HCT116 (cell line): ENCODE measurements at regions not wholly inside any gene's neighbourhood (a gene's known extent, or its start where the extent isn't known, plus 50 kb on each side); places are given as distances from the start of the nearest gene placed in this dataset.

Source experiments
- ATAC-seq: fragments of 200-7000 bp; cut with Tn5 transposase; 2 replicates; pipeline ENCODE4 v1.9.1; 2020; ENCODE audit warnings: mild to moderate bottlenecking, moderate library complexity
- BruUV-seq: library from RNA; stranded (reverse); fragments of 400-500 nt; replicated peaks from 2 replicates; lab custom pipeline; 2021; lab: Mats Ljungman, UMichigan
- CTCF ChIA-PET: fragments of 300-600 bp; sonication (Branson Sonifier 250); formaldehyde crosslinking; loops from one replicate; lab custom pipeline; 2021; ENCODE audit warnings: antibody characterized with exemption; lab: Charles Lee
- POLR2A ChIA-PET: fragments of 300-600, 350-600 bp; sonication (Branson Sonifier 250); formaldehyde crosslinking; loops from one replicate; lab custom pipeline; 2021; ENCODE audit warnings: antibody characterized with exemption; lab: Charles Lee
- RAD21 ChIA-PET, 2 experiments: fragments of 300-600 bp; sonication (Branson Sonifier 250); formaldehyde crosslinking; loops; one replicate each; lab custom pipeline; 2023; ENCODE audit warnings: low total read pairs in 2 of 2; ENCODE audit not compliant: uncharacterized antibody in 2 of 2, unreplicated experiment in 2 of 2, low non-redundant PET in 1 of 2; lab: Charles Lee
- DNase-seq: peaks from one replicate; pipeline ENCODE4 v3.0.0-alpha.2; 2010; ENCODE audit warnings: low read depth, low spot score
- H2AFZ ChIP-seq: fragments of 200-600 bp; shearing (Covaris generic), sonication (generic); 2 replicates; pipeline ENCODE4 v1.6.1; 2017; ENCODE audit warnings: low read depth, mixed run types, mixed read lengths, antibody characterized with exemption, low read length; ENCODE audit not compliant: poor library complexity, severe bottlenecking
- H3K27ac ChIP-seq: 2 replicates; pipeline ENCODE4 v1.5.1; 2012; ENCODE audit warnings: low read depth, low read length
- H3K27me3 ChIP-seq: fragments of 200-600 bp; sonication (generic); 2 replicates; pipeline ENCODE4 v1.6.1; 2016; ENCODE audit warnings: mixed run types, low read length, mixed read lengths; ENCODE audit not compliant: insufficient read depth
- H3K36me3 ChIP-seq, 2 experiments: fragments of 200-500 bp in 1 of 2; fragments of 200-600 bp in 1 of 2; sonication (Bioruptor generic) in 1 of 2; sonication (generic) in 1 of 2; 2 replicates each; pipeline versions ENCODE4 v1.5.1 to v1.6.1; 2014 to 2016; ENCODE audit warnings: low read length in 2 of 2, inconsistent platforms in 1 of 2, mixed read lengths in 1 of 2, mixed run types in 1 of 2; ENCODE audit not compliant: insufficient read depth in 2 of 2, control insufficient read depth in 1 of 2
- H3K4me1 ChIP-seq, 2 experiments: fragments of 200-600 bp in 1 of 2; sonication (generic) in 1 of 2; 2 replicates each; pipeline versions ENCODE4 v1.5.1 to v1.6.1; 2012 to 2017; ENCODE audit warnings: low read length in 2 of 2, inconsistent platforms in 1 of 2, mild to moderate bottlenecking in 1 of 2, mixed read lengths in 1 of 2, mixed run types in 1 of 2, moderate library complexity in 1 of 2; ENCODE audit not compliant: insufficient read depth in 2 of 2, control insufficient read depth in 1 of 2
- H3K4me2 ChIP-seq: fragments of 200-600 bp; sonication (generic); 2 replicates; pipeline ENCODE4 v1.6.1; 2017; ENCODE audit warnings: mixed run types, low read length, mixed read lengths
- H3K4me3 ChIP-seq, 2 experiments: fragments of 200-600 bp in 1 of 2; sonication (generic) in 1 of 2; replicated peaks in 1 of 2; 2 replicates each; pipeline ENCODE4 v1.5.1; 2011 to 2016; ENCODE audit warnings: low read length in 2 of 2, control low read depth in 1 of 2, low read depth in 1 of 2, mild to moderate bottlenecking in 1 of 2, mixed read lengths in 1 of 2, mixed run types in 1 of 2
- H3K79me2 ChIP-seq: fragments of 200-600 bp; sonication (generic); 2 replicates; pipeline ENCODE4 v1.6.1; 2017; ENCODE audit warnings: mild to moderate bottlenecking, mixed run types, low read length, moderate library complexity, mixed read lengths; ENCODE audit not compliant: insufficient read depth
- H3K9ac ChIP-seq: fragments of 200-600 bp; sonication (generic); 2 replicates; pipeline ENCODE4 v1.6.1; 2016; ENCODE audit warnings: low read length, mixed read lengths
- H3K9me2 ChIP-seq: fragments of 200-600 bp; sonication (generic), shearing (Covaris generic); 2 replicates; pipeline ENCODE4 v1.6.1; 2017; ENCODE audit warnings: mixed run types, mild to moderate bottlenecking, moderate library complexity; ENCODE audit not compliant: insufficient read depth
- H3K9me3 ChIP-seq, 2 experiments: fragments of 200-500 bp in 1 of 2; fragments of 200-600 bp in 1 of 2; sonication (Bioruptor generic) in 1 of 2; sonication (generic) in 1 of 2; 2 replicates each; pipeline ENCODE4 v1.6.1; 2014 to 2017; ENCODE audit warnings: low read length in 2 of 2, mixed read lengths in 2 of 2, inconsistent platforms in 1 of 2, low read depth in 1 of 2, mild to moderate bottlenecking in 1 of 2, mixed run types in 1 of 2, moderate library complexity in 1 of 2; ENCODE audit not compliant: control insufficient read depth in 1 of 2, insufficient read depth in 1 of 2
- H4K20me1 ChIP-seq: fragments of 200-600 bp; sonication (generic), shearing (Covaris generic); 2 replicates; pipeline ENCODE4 v1.6.1; 2017; ENCODE audit warnings: mixed run types, mild to moderate bottlenecking, moderate library complexity; ENCODE audit not compliant: insufficient read depth
- ATF3 ChIP-seq: IDR thresholded peaks from 2 replicates; pipeline ENCODE4 v1.6.1; 2012
- CBX3 ChIP-seq: IDR thresholded peaks from 2 replicates; pipeline ENCODE4 v1.6.1; 2012; ENCODE audit warnings: low read depth
- CTCF ChIP-seq, 3 experiments: fragments of 200-600 bp in 1 of 3; sonication (generic) in 1 of 3; IDR thresholded peaks in 2 of 3; conservative IDR thresholded peaks in 1 of 3; 2 replicates each; pipeline ENCODE4 v1.5.1; 2012 to 2017; ENCODE audit warnings: low read depth in 2 of 3, low read length in 2 of 3, antibody characterized with exemption in 1 of 3, borderline replicate concordance in 1 of 3, control low read depth in 1 of 3, mild to moderate bottlenecking in 1 of 3, mixed read lengths in 1 of 3, mixed run types in 1 of 3, moderate library complexity in 1 of 3; ENCODE audit not compliant: insufficient read depth in 1 of 3
- EGR1 ChIP-seq: IDR thresholded peaks from 2 replicates; pipeline ENCODE4 v1.6.1; 2012; ENCODE audit warnings: low read depth
- ELF1 ChIP-seq: IDR thresholded peaks from 2 replicates; pipeline ENCODE4 v1.6.1; 2012; ENCODE audit warnings: low read depth, borderline replicate concordance
- EZH2phosphoT487 ChIP-seq: fragments of 200-600 bp; IDR thresholded peaks from 2 replicates; pipeline ENCODE4 v1.6.1; 2018; ENCODE audit warnings: antibody characterized with exemption, borderline replicate concordance
- FOSL1 ChIP-seq: IDR thresholded peaks from 2 replicates; pipeline ENCODE4 v1.6.1; 2012; ENCODE audit warnings: low read depth
- JUND ChIP-seq: IDR thresholded peaks from 2 replicates; pipeline ENCODE4 v1.6.1; 2012
- MAX ChIP-seq: IDR thresholded peaks from 2 replicates; pipeline ENCODE4 v1.6.1; 2012
- POLR2A ChIP-seq: IDR thresholded peaks from 2 replicates; pipeline ENCODE4 v1.7.0; 2011; ENCODE audit warnings: borderline replicate concordance; ENCODE audit not compliant: insufficient read depth, insufficient read length; ENCODE audit errors: extremely low read depth
- POLR2AphosphoS5 ChIP-seq: IDR thresholded peaks from 2 replicates; pipeline ENCODE4 v1.6.1; 2011; ENCODE audit warnings: mild to moderate bottlenecking, low read depth, low read length, moderate library complexity
- RAD21 ChIP-seq: IDR thresholded peaks from 2 replicates; pipeline ENCODE4 v1.6.1; 2012; ENCODE audit warnings: low read depth, mild to moderate bottlenecking
- REST ChIP-seq: IDR thresholded peaks from 2 replicates; pipeline ENCODE4 v1.6.1; 2012; ENCODE audit warnings: low read depth
- SIN3A ChIP-seq: IDR thresholded peaks from 2 replicates; pipeline ENCODE4 v1.6.1; 2012; ENCODE audit warnings: low read depth
- SP1 ChIP-seq: IDR thresholded peaks from 2 replicates; pipeline ENCODE4 v1.6.1; 2012; ENCODE audit warnings: low read depth
- SRF ChIP-seq: IDR thresholded peaks from 2 replicates; pipeline ENCODE4 v1.6.1; 2012; ENCODE audit warnings: low read depth
- TCF7L2 ChIP-seq: IDR thresholded peaks from 2 replicates; pipeline ENCODE4 v1.7.0; 2011; ENCODE audit warnings: borderline replicate concordance, inconsistent platforms; ENCODE audit not compliant: insufficient read depth, insufficient read length; ENCODE audit errors: extremely low read depth
- YY1 ChIP-seq: IDR thresholded peaks from 2 replicates; pipeline ENCODE4 v1.6.1; 2011; ENCODE audit warnings: low read length, low read depth, moderate library complexity, mild to moderate bottlenecking; ENCODE audit not compliant: insufficient replicate concordance; ENCODE audit errors: extremely low read depth
- ZBTB33 ChIP-seq: IDR thresholded peaks from 2 replicates; pipeline ENCODE4 v1.6.1; 2011; ENCODE audit warnings: mild to moderate bottlenecking, low read length, moderate library complexity; ENCODE audit not compliant: insufficient replicate concordance; ENCODE audit errors: extremely low read depth
- ZNF274 ChIP-seq: fragments of 200-500 bp; sonication (Bioruptor generic); IDR thresholded peaks from 2 replicates; pipeline ENCODE4 v1.6.1; 2014; ENCODE audit warnings: mild to moderate bottlenecking, low read depth, low read length, inconsistent platforms
- intact Hi-C: fragments of 100-400 bp; cut with micrococcal nuclease; formaldehyde crosslinking; loops from 2 replicates; pipeline ENCODE4 v1.10.0; 2022

GRCh38 chr2:60247471-60247870 lies 306.0 kb downstream of the BCL11A start (continued):
- no peak for TF ChIP-seq REST
- TF ChIP-seq ZBTB33, result no peak
- no peak for TF ChIP-seq CBX3

- no peaks in the 10 kb centered on the region for H4K20me1 ChIP-seq
- H3K9me3 ChIP-seq, result no peaks in the 10 kb centered on the region
- POLR2A ChIA-PET, result no interaction called here
- no TSS peak for BruUV-seq
- no peak overlapping the region for H3K27ac ChIP-seq
- no peak overlapping the region for H2AFZ ChIP-seq
- H3K9ac ChIP-seq, result no peak overlapping the region
- H3K9me2 ChIP-seq, result no peaks in the 10 kb centered on the region
- ATAC-seq (no peak), DNase-seq (no peak)
- RAD21 ChIA-PET, result no interaction called here
- no peaks in the 10 kb centered on the region for H3K4me1 ChIP-seq
- intact Hi-C loops, result no loop called here
- H3K27me3 ChIP-seq, result no peaks in the 10 kb centered on the region
- no peaks in the 10 kb centered on the region for H3K79me2 ChIP-seq
- H3K4me2 ChIP-seq, result no peak overlapping the region
- CTCF ChIA-PET, result no interaction called here
- H3K4me3 ChIP-seq, result no peak overlapping the region
- no peaks in the 10 kb centered on the region for H3K36me3 ChIP-seq
- no peak for TF ChIP-seq TCF7L2
- no peak for TF ChIP-seq SIN3A
- no peak for TF ChIP-seq CTCF (IDR thresholded peaks at IDR 0.05 in 2 of 3, conservative IDR thresholded peaks at IDR 0.05 in 1 of 3; ENCODE audit: borderline replicate concordance in 1 of 3, insufficient read depth in 1 of 3, low read depth in 2 of 3, low read length in 2 of 3)
- TF ChIP-seq MAX, result no peak
- no peak for TF ChIP-seq RAD21
- TF ChIP-seq POLR2AphosphoS5, result no peak
- no peak for TF ChIP-seq SP1
- TF ChIP-seq ZNF274, result no peak
- TF ChIP-seq EZH2phosphoT487, result no peak
- no peak for TF ChIP-seq ELF1
- no peak for TF ChIP-seq SRF
- TF ChIP-seq POLR2A, result no peak
- no peak for TF ChIP-seq JUND
- TF ChIP-seq EGR1, result no peak
- TF ChIP-seq YY1, result no peak
- no peak for TF ChIP-seq ATF3
- TF ChIP-seq FOSL1, result no peak
These were observed 306.9 kb downstream of the BCL11A start for GRCh38 chr2:60246583-60246982.
